Colonic mucosa (tissue), 4 donors: ENCODE measurements at regions not wholly inside any gene's neighbourhood (a gene's known extent, or its start where the extent isn't known, plus 50 kb on each side); places are given as distances from the start of the nearest gene placed in this dataset.
"Not testable (repeated sequence)": the region's sequence is repeated elsewhere in the genome, so short reads cannot be mapped to it uniquely, and the experiment has no call there.

ENCODE experiments used
- DNase-seq: peaks from one replicate; pipeline ENCODE4 v3.0.0-alpha.2; 2020
- H3K27ac ChIP-seq: fragments of 200-600 bp; one replicate; pipeline ENCODE4 v1.8.0; 2021
- H3K27me3 ChIP-seq: fragments of 200-600 bp; one replicate; pipeline ENCODE4 v1.8.0; 2021
- H3K36me3 ChIP-seq: fragments of 200-600 bp; one replicate; pipeline ENCODE4 v1.8.0; 2021
- H3K4me1 ChIP-seq: fragments of 200-600 bp; one replicate; pipeline ENCODE4 v1.8.0; 2021; ENCODE audit warnings: mild to moderate bottlenecking
- H3K4me3 ChIP-seq: fragments of 200-600 bp; one replicate; pipeline ENCODE4 v1.8.0; 2021
- H3K9ac ChIP-seq, 2 donors: one replicate each; pipeline ENCODE4 v1.7.0; 2013; ENCODE audit warnings: control low read depth in 2 of 2, low read depth in 2 of 2, low read length in 2 of 2
- H3K9me3 ChIP-seq: fragments of 200-600 bp; one replicate; pipeline ENCODE4 v1.8.0; 2021
- CTCF ChIP-seq: fragments of 200-600 bp; IDR thresholded peaks from one replicate; pipeline ENCODE4 v1.8.0; 2022; ENCODE audit warnings: antibody characterized with exemption, mild to moderate bottlenecking
- intact Hi-C: fragments of 100-400 bp; cut with DNase I; formaldehyde crosslinking; loops from one replicate; pipeline ENCODE4 v1.14.1; 2022
- donor health status: healthy.
- donor health status: DM: no; HTN: no; CAD: no.
- donor health status: DM: no; HTN: no; CAD: no.

DNA sequence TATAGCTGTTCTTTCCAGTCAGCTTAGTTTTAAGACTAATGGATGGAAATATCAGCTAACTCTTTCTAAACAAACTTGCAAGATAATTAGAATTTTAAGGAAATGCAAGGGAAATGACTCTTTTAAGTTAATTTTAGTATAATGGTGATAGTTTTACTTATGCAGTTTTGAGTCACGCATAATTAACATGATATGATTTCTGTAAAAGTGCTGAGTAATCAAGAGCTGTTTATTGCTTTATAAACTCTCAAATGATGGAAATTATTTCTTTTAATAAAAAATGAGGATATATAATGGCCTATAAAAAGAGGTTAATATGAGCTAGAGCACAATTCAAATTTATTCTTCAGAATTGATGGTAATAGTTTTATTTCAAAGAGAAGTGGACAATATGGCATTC is 385.9 kb downstream of the GLUD2 start:
- Histone ChIP-seq H3K36me3 (no peaks in the 10 kb centered on the region), H3K4me3 (no peak overlapping the region), H3K4me1 (no peaks in the 10 kb centered on the region), H3K9me3 (no peaks in the 10 kb centered on the region), H3K9ac (no peak overlapping the region), H3K27ac (no peak overlapping the region), H3K27me3 (no peaks in the 10 kb centered on the region)
- DNase-seq = no peak
- TF ChIP-seq CTCF = no peak
- intact Hi-C loops = no loop called here

DNA sequence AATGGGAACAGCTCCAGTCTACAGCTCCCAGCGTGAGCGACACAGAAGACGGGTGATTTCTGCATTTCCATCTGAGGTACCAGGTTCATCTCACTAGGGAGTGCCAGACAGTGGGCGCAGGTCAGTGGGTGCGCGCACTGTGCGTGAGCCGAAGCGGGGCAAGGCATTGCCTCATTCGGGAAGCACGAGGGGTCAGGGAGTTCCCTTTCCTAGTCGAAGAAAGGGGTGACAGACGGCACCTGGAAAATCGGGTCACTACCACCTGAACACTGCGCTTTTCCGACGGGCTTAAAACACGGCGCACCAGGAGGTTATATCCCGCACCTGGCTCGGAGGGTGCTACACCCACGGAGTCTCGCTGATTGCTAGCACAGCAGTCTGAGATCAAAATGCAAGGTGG is 390.3 kb downstream of the GLUD2 start:
- H3K4me1 ChIP-seq, H3K27ac ChIP-seq, intact Hi-C loops, H3K4me3 ChIP-seq, H3K9ac ChIP-seq, H3K27me3 ChIP-seq, H3K9me3 ChIP-seq, DNase-seq, H3K36me3 ChIP-seq: not testable (repeated sequence)

DNA sequence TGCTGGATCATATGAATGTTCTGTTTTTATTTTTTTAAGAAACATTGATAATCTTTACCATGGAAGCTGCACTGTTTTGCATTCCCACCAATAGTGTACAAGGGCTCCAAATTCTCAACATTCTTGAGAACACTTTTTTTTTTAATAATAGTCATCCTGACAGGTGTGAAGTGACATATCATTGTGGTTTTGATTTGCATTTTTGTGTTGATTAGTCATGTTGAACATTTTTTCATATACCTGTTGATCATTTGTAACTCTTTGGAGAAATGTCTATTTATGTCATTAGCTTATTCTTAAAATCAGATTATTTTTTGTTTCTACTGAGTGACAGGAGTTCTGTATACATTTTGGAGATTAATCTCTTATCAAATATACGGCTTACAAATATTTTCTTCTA is 408.5 kb downstream of the GLUD2 start:
- Histone ChIP-seq H3K4me3 (no peak overlapping the region), H3K9me3 (no peaks in the 10 kb centered on the region), H3K27me3 (no peaks in the 10 kb centered on the region), H3K36me3 (no peaks in the 10 kb centered on the region), H3K27ac (no peak overlapping the region), H3K9ac (no peak overlapping the region), H3K4me1 (no peaks in the 10 kb centered on the region)
- no peak for DNase-seq
- no peak for TF ChIP-seq CTCF
- intact Hi-C loops = no loop called here

DNA sequence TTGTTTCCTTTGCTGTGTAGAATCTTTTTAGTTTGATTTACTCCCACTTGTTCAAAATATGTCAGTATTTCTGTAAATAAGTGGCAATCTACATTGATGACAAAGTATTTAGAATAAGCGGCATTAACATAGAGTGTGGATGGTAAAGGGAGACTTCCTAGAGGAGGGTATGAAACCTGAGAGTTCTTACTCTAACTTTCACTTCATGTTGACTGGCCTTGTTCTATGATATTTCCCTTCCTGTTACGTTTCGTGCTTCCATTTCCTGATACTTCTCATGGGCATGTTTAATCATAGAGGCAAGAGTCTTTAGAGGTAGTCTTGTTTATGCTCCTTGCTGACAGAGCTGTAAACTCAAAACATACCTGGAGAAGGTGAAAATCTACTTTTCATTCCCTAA is 408.9 kb downstream of the GLUD2 start:
- no peak for TF ChIP-seq CTCF

DNA sequence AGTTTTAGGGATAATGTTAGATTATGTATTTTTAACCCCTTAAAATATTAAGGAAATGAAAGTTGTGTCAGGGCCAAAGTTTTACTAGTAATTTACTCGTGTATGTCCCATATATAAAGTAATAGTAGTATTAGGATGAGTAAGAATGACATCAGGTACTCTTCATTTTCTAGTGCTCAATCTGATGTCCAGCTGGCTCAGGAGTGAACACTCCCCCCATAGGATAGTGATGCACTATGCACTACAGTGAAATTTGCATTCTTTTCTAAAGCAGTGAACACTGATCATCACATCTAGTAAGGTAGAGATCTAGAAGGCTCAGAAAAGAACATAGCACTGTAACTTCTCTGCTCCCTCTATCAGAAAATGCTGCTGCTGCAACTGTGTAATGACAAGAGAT is 409.7 kb downstream of the GLUD2 start:
- no peak for TF ChIP-seq CTCF
- Histone ChIP-seq H3K4me3 (no peak overlapping the region), H3K27me3 (no peaks in the 10 kb centered on the region), H3K9me3 (no peaks in the 10 kb centered on the region), H3K9ac (no peak overlapping the region), H3K4me1 (no peaks in the 10 kb centered on the region), H3K27ac (no peak overlapping the region), H3K36me3 (no peaks in the 10 kb centered on the region)
- no peak for DNase-seq
- intact Hi-C loops = no loop called here

More for the DNA sequence above, 408.9 kb downstream of the GLUD2 start:
- Histone ChIP-seq H3K36me3 (no peaks in the 10 kb centered on the region), H3K4me1 (no peaks in the 10 kb centered on the region), H3K27ac (no peak overlapping the region), H3K9me3 (no peaks in the 10 kb centered on the region), H3K27me3 (no peaks in the 10 kb centered on the region), H3K9ac (no peak overlapping the region), H3K4me3 (no peak overlapping the region)
- intact Hi-C loops = no loop called here
- DNase-seq = no peak

DNA sequence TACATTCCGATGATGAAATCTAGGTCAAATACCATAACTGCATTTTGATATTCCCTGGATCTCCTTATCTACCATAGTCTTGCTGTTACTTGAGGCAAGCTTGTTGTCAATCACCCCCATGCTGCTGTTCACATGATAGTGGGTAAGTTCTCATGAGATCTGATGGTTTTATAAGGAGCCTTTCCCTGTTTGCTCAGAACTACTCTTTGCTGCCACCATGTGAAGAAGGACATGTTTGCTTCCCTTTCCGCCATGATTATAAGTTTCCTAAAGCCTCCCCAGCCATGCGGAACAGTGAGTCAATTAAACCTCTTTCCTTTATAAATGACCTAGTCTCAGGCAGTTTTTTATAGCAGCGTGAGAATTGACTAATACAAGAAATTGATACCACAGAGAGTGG is 432.0 kb downstream of the GLUD2 start:
- TF ChIP-seq CTCF = no peak
- Histone ChIP-seq H3K36me3 (no peaks in the 10 kb centered on the region), H3K4me1 (no peaks in the 10 kb centered on the region), H3K27me3 (no peaks in the 10 kb centered on the region), H3K9ac (no peak overlapping the region), H3K27ac (no peak overlapping the region), H3K4me3 (no peak overlapping the region), H3K9me3 (no peaks in the 10 kb centered on the region)
- intact Hi-C loops = no loop called here
- DNase-seq = no peak
